22Rv1 (cell line): ENCODE measurements at regions not wholly inside any gene's neighbourhood (a gene's known extent, or its start where the extent isn't known, plus 50 kb on each side); places are given as distances from the start of the nearest gene placed in this dataset.

Source experiments
- ZFX ChIP-seq: fragments of 450-650 bp; IDR thresholded peaks from 2 replicates; pipeline ENCODE4 v1.6.1; 2017; ENCODE audit warnings: antibody characterized with exemption, borderline replicate concordance
- TF ChIP-seq, protein P1 (sequence below): fragments of 450-650 bp; IDR thresholded peaks from 2 replicates; pipeline ENCODE4 v1.5.1; 2017; ENCODE audit warnings: mild to moderate bottlenecking

DNA sequence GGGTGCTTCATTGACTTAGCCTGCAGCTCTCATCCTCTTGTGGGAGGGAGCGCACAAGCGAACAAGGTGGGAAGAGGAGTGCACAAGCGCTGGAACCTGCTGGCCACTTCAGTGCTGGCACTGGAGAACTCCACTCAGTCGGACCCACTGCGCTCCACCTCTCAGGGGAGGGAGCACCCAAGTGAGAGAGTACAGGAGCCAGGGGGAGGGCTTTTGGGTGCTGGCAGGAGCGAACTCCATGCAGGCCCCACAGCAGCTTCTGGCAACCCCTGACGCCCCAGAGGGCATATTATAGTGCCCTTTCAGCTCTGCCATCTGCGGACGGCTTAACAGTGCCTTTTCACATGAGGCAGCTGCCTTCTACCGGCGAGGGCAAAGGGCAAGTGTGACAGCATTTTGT lies 774.2 kb upstream of the COX7C start:
- TF ChIP-seq, protein P1, sequence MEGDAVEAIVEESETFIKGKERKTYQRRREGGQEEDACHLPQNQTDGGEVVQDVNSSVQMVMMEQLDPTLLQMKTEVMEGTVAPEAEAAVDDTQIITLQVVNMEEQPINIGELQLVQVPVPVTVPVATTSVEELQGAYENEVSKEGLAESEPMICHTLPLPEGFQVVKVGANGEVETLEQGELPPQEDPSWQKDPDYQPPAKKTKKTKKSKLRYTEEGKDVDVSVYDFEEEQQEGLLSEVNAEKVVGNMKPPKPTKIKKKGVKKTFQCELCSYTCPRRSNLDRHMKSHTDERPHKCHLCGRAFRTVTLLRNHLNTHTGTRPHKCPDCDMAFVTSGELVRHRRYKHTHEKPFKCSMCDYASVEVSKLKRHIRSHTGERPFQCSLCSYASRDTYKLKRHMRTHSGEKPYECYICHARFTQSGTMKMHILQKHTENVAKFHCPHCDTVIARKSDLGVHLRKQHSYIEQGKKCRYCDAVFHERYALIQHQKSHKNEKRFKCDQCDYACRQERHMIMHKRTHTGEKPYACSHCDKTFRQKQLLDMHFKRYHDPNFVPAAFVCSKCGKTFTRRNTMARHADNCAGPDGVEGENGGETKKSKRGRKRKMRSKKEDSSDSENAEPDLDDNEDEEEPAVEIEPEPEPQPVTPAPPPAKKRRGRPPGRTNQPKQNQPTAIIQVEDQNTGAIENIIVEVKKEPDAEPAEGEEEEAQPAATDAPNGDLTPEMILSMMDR, result no peak
- TF ChIP-seq ZFX, result no peak
